Head of caudate nucleus (tissue), 42 donors: ENCODE measurements at regions not wholly inside any gene's neighbourhood (a gene's known extent, or its start where the extent isn't known, plus 50 kb on each side); places are given as distances from the start of the nearest gene placed in this dataset.
A peak's percentile ranks its signal among the peaks of the same experiment; 100 is the strongest.

ENCODE experiments used
- DNase-seq, 42 donors: peaks; one replicate each; pipeline versions ENCODE4 v3.0.0 to v3.0.0-alpha.2; 2020 to 2021; ENCODE audit warnings: mixed read lengths in 7 of 42
- intact Hi-C: fragments of 100-400 bp; cut with DNase I; formaldehyde crosslinking; loops from one replicate; pipeline ENCODE4 v1.15.0; 2022

- no peak for DNase-seq
- intact Hi-C loops, result no loop called here
Measured at GRCh38 chr6:78551361-78551760, 316.0 kb upstream of the IRAK1BP1 start.

GRCh38 chr6:78552435-78552834 is 314.9 kb upstream of the IRAK1BP1 start:
- intact Hi-C loops, result no loop called here
- DNase-seq, result no peak

GRCh38 chr6:78554341-78554740 is 313.0 kb upstream of the IRAK1BP1 start:
- intact Hi-C loops, result no loop called here
- DNase-seq, result no peak

- intact Hi-C loops, result no loop called here
- DNase-seq, result no peak
Measured at GRCh38 chr6:78559056-78559455, 308.3 kb upstream of the IRAK1BP1 start.

- DNase-seq, result no peak
- intact Hi-C loops, result no loop called here
Measured at GRCh38 chr6:78561015-78561414, 306.3 kb upstream of the IRAK1BP1 start.

GRCh38 chr6:78565997-78566396 is 301.4 kb upstream of the IRAK1BP1 start:
- DNase-seq, result no peak
- intact Hi-C loops, result no loop called here

DNA sequence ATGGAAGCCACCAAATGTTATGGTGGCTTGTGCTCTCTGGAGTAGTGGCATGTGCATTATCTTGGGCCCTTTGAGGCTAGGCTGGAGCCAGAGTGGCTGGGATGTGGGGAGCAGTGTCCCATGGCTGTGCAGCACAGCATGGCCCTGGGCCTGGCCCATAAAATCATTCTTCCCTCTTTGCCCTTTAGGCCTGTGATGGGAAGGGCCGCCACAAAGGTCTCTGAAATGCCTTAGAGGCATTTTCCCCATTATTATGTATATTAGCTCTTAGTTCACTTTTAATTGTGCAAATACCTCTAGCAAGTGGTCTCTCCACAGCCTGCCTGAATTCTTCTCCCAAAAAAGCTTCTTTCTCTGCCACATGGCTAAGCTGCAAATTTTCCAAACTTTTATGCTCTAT is 297.3 kb upstream of the IRAK1BP1 start:
- intact Hi-C loops, result no loop called here
- DNase-seq, result no peak

DNA sequence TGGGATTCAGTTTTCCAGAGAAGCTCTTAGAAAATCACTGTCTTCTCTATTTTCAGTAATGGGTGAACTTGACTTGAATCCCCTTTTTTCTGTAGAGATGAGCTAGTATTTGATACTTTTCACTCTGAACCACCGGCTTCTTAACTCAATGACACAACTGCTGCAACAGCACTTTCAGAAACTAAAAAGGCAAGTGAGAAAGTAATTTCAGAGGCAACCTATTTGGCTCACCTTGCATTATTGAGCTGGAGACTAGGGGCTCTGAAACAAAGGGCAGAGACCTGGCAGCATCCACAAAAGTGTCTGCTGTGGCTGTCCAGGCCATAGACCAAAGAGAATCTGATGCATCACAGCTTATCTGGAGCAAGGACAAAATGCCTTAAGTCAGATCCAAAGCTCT is 289.8 kb upstream of the IRAK1BP1 start:
- DNase-seq, result no peak
- intact Hi-C loops, result no loop called here

DNA sequence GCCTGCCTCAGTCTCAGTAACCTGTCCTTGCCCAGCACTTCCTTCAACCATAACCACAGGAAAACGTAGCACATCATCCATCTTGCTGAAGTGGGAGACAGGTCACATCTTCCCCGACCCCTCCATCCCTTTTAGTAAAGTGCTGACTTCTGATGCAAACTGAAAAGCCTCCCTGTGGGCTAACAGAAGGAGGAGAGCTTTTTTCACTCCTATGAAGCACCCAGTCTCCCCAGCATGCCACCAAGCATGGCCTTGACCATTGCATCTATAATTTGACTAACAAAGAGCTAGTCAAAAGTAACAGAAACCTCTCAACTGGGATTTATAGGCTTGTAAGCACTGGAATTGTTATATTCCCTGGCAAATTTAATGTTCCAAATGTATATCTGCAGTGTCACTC is 288.9 kb upstream of the IRAK1BP1 start:
- intact Hi-C loops, result no loop called here

DNA sequence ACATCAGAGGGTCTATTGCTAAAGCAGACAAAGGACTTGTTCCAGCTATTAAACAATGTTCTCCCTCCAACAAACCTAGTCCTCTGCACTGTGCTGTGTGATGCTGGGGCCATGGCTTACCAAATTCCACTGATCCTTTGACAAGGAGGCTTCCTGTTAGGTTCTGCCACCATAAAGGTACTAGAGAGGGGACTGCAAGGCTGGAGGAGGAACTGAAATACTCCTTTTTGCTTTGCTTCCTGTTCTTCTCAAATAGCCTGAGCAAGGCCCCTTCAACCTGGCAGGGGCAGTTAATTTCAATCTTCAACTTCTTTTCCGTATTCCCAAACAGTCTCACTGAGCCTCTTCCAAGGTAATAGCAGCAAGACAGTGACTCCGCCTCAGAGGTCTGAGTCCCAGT is 286.4 kb upstream of the IRAK1BP1 start:
- DNase-seq, result no peak

More for the DNA sequence above, 288.9 kb upstream of the IRAK1BP1 start:
- no peak for DNase-seq

GRCh38 chr6:78583079-78583478 is 284.3 kb upstream of the IRAK1BP1 start:
- no peak for DNase-seq
- intact Hi-C loops, result no loop called here

More for the DNA sequence above, 286.4 kb upstream of the IRAK1BP1 start:
- intact Hi-C loops, result no loop called here

DNA sequence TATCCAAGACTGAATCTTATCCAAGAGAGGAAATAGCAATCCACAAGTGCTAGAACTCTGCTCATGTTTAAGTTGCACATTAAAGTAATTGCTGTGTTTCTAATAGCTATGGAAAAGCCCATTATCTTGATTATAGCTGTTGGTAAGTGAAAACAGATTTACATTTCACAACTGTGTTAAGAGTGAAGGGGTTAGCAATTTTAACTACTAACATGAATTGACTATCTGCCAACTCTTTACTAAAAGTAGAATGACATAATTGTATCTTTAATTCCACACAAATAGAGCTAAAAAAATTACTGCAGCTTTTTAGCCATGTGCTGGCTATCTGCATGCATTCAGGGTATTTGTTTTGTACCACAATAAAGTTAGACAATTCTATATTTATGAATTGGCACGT is 277.9 kb upstream of the IRAK1BP1 start:
- no peak for DNase-seq
- intact Hi-C loops, result no loop called here

GRCh38 chr6:78593898-78594667 is 273.3 kb upstream of the IRAK1BP1 start:
- intact Hi-C loops, result no loop called here
- DNase-seq, result no peak

DNA sequence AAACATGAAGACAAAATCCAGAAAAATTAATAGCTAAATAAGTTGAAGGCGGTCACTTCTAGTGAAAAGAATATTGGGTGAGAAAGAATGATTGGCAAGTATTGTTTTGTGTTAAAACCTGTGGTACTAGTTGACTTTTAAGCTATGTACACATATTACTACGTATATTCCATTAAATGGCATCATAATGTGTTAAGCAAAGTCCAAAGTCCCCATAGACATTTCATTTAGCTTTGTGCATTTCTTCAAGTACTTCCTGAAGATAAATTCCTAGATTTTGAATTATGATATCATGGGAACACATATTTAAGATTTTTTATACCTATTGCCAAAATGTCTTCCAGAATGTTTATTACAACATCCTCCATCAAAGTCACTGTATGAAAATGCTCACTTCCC is 272.7 kb upstream of the IRAK1BP1 start:
- DNase-seq, result no peak
- intact Hi-C loops, result no loop called here

GRCh38 chr6:78597966-78598365 is 269.4 kb upstream of the IRAK1BP1 start:
- intact Hi-C loops, result no loop called here
- DNase-seq, result no peak

- DNase-seq, result peak in 6 of 42 donors; percentile 5 to 44 (median 15)
- intact Hi-C loops, result no loop called here
Measured at GRCh38 chr6:78598966-78599365, 268.4 kb upstream of the IRAK1BP1 start.

GRCh38 chr6:78599526-78599925 is 267.8 kb upstream of the IRAK1BP1 start:
- intact Hi-C loops, result no loop called here
- DNase-seq, result no peak

- DNase-seq, result peak in 1 of 42 donors; percentile 33
- intact Hi-C loops, result no loop called here
Measured at GRCh38 chr6:78605909-78606446, 261.4 kb upstream of the IRAK1BP1 start.

- intact Hi-C loops, result no loop called here
- DNase-seq, result no peak
Measured at GRCh38 chr6:78607189-78607588, 260.2 kb upstream of the IRAK1BP1 start.

DNA sequence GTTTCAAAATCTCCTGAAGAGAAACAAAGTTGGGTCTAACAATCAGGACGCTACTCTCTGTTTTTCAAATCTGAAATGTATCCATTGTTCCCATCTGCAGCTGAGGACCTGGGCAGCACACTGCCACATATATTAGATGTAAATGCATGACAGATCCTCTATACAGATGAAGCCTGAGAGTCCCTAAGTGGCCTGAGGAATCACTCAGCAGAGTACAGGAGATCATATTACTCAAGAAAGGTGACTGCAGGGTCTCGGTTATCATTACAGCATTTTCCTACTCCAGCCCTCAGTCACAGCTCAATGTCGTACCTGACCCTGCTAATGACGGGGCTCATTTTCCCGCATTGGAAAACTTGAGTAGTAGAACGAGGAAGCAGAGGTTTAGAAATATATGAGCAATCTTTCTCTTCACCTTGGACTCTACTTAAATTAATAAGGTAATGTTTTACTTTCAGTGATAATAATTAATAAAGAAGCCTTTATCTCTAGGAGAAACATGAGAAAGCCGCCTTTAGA is 256.2 kb upstream of the IRAK1BP1 start:
- intact Hi-C loops, result no loop called here
- DNase-seq, result no peak

GRCh38 chr6:78611886-78612480 is 255.4 kb upstream of the IRAK1BP1 start:
- intact Hi-C loops, result no loop called here
- DNase-seq, result no peak
